HepG2 (cell line): ENCODE measurements at regions not wholly inside any gene's neighbourhood (a gene's known extent, or its start where the extent isn't known, plus 50 kb on each side); places are given as distances from the start of the nearest gene placed in this dataset.

Experiments
- ATAC-seq: fragments of 200-7000 bp; cut with Tn5 transposase; 3 replicates; pipeline ENCODE4 v1.9.1; 2020; ENCODE audit warnings: mild to moderate bottlenecking, moderate library complexity
- BruUV-seq: library from RNA; stranded (reverse); fragments of 400-500 nt; replicated peaks from 2 replicates; lab custom pipeline; 2021; lab: Mats Ljungman, UMichigan
- CTCF ChIA-PET: fragments of 300-600 bp; formaldehyde crosslinking; extraction: SDS; loops from one replicate; lab custom pipeline; 2021; ENCODE audit warnings: low total read pairs, inconsistent platforms, low intra/inter-chr PET ratio; lab: Yijun Ruan, JAX
- POLR2A ChIA-PET: fragments of 350-600 bp; sonication (Branson Sonifier 250); formaldehyde crosslinking; loops from one replicate; lab custom pipeline; 2020; ENCODE audit warnings: antibody characterized with exemption, inconsistent platforms; lab: Yijun Ruan, JAX
- DNase-seq: peaks from one replicate; pipeline ENCODE4 v3.0.0-alpha.2; 2015; ENCODE audit warnings: low spot score
- FAIRE-seq: peaks from 3 replicates; lab custom pipeline; 2011; peaks lifted over from hg19 to GRCh38; lab: Jason Lieb, UNC
- H2AFZ ChIP-seq: one replicate; pipeline ENCODE4 v1.6.1; 2011; ENCODE audit warnings: low read length, inconsistent platforms
- H3K27ac ChIP-seq: fragments of 300-600 bp; 3 replicates; pipeline ENCODE4 v1.8.0; 2011; ENCODE audit warnings: mixed run types, mild to moderate bottlenecking, mixed read lengths, low read length, inconsistent platforms; ENCODE audit not compliant: insufficient read depth; ENCODE audit errors: extremely low read length
- H3K27me3 ChIP-seq, 2 experiments: fragments of 200-600 bp in 1 of 2; 2 replicates in 1 of 2; 3 replicates in 1 of 2; pipeline versions ENCODE4 v1.6.0 to v1.8.0; 2011; ENCODE audit warnings: low read length in 2 of 2, mild to moderate bottlenecking in 2 of 2, moderate library complexity in 2 of 2, inconsistent platforms in 1 of 2; ENCODE audit not compliant: insufficient read depth in 2 of 2, control insufficient read depth in 1 of 2
- H3K36me3 ChIP-seq, 2 experiments: fragments of 200-600 bp in 1 of 2; replicated peaks in 1 of 2; 2 replicates in 1 of 2; 3 replicates in 1 of 2; pipeline versions ENCODE4 v1.5.1 to v1.8.0; 2011; ENCODE audit warnings: low read length in 2 of 2, inconsistent platforms in 1 of 2; ENCODE audit not compliant: insufficient read depth in 2 of 2, control insufficient read depth in 1 of 2
- H3K4me1 ChIP-seq: 2 replicates; pipeline ENCODE4 v1.5.1; 2012; ENCODE audit warnings: low read length, inconsistent platforms; ENCODE audit not compliant: insufficient read depth
- H3K4me2 ChIP-seq: 2 replicates; pipeline ENCODE4 v1.6.0; 2011; ENCODE audit warnings: low read depth, low read length, inconsistent platforms
- H3K4me3 ChIP-seq, 3 experiments: fragments of 200-600 bp in 1 of 3; sonication (generic), shearing (Covaris generic) in 1 of 3; replicated peaks in 1 of 3; 2 replicates each; pipeline ENCODE4 v1.5.1; 2011 to 2016; ENCODE audit warnings: low read length in 3 of 3, inconsistent platforms in 2 of 3, low read depth in 2 of 3, mild to moderate bottlenecking in 2 of 3, control low read depth in 1 of 3, mixed read lengths in 1 of 3; ENCODE audit not compliant: insufficient read depth in 1 of 3
- H3K79me2 ChIP-seq: one replicate; pipeline ENCODE4 v1.6.1; 2011; ENCODE audit warnings: low read length, inconsistent platforms; ENCODE audit not compliant: insufficient read depth
- H3K9ac ChIP-seq: 2 replicates; pipeline ENCODE4 v1.6.0; 2011; ENCODE audit warnings: mild to moderate bottlenecking, low read depth, low read length, inconsistent platforms; ENCODE audit not compliant: insufficient read depth
- H3K9me3 ChIP-seq: 2 replicates; pipeline ENCODE4 v1.5.1; 2012; ENCODE audit warnings: mild to moderate bottlenecking, low read length
- H4K20me1 ChIP-seq: 2 replicates; pipeline ENCODE4 v1.6.0; 2011; ENCODE audit warnings: inconsistent platforms, mild to moderate bottlenecking, low read length, moderate library complexity; ENCODE audit not compliant: insufficient read depth
- HOXA3 ChIP-seq: sonication (generic); formaldehyde crosslinking; IDR thresholded peaks from 2 replicates; pipeline ENCODE4 v1.5.0; 2020; ENCODE audit warnings: missing genetic modification reagents
- HOXA7 ChIP-seq: sonication (generic); formaldehyde crosslinking; IDR thresholded peaks from 2 replicates; pipeline ENCODE4 v1.8.1; 2022; ENCODE audit warnings: mild to moderate bottlenecking, missing genetic modification reagents, moderate library complexity
- KLF11 ChIP-seq: IDR thresholded peaks from 2 replicates; pipeline ENCODE4 v1.6.1; 2016; ENCODE audit warnings: missing compliant biosample characterization
- STAG1 ChIP-seq: sonication (generic); formaldehyde crosslinking; IDR thresholded peaks from 2 replicates; pipeline ENCODE4 v1.4.0; 2020; ENCODE audit warnings: missing genetic modification reagents
- ZBTB1 ChIP-seq: sonication (generic); formaldehyde crosslinking; IDR thresholded peaks from 2 replicates; pipeline ENCODE4 v1.4.0; 2020; ENCODE audit warnings: missing genetic modification reagents, borderline replicate concordance
- ZBTB38 ChIP-seq: sonication (generic); formaldehyde crosslinking; IDR thresholded peaks from 2 replicates; pipeline ENCODE4 v1.5.1; 2020; ENCODE audit warnings: mild to moderate bottlenecking, missing genetic modification reagents
- ZBTB4 ChIP-seq: sonication (generic); formaldehyde crosslinking; IDR thresholded peaks from 2 replicates; pipeline ENCODE4 v1.4.0; 2020; ENCODE audit warnings: missing genetic modification reagents, mild to moderate bottlenecking, borderline replicate concordance
- ZNF253 ChIP-seq: sonication (generic); formaldehyde crosslinking; IDR thresholded peaks from 2 replicates; pipeline ENCODE4 v1.8.0; 2022; ENCODE audit warnings: mild to moderate bottlenecking, missing genetic modification reagents, borderline replicate concordance
- ZNF468 ChIP-seq: sonication (generic); formaldehyde crosslinking; IDR thresholded peaks from 2 replicates; pipeline ENCODE4 v1.8.0; 2022; ENCODE audit warnings: mild to moderate bottlenecking, moderate library complexity, missing genetic modification reagents
- ZNF780A ChIP-seq: sonication (generic); formaldehyde crosslinking; IDR thresholded peaks from 2 replicates; pipeline ENCODE4 v1.8.0; 2022; ENCODE audit warnings: mild to moderate bottlenecking, missing genetic modification reagents, moderate library complexity
- WGBS: methylation state at CpG from one replicate; pipeline ENCODE4 v1.1.6; 2017; ENCODE audit warnings: low lambda C conversion rate; 5-methylcytosine and 5-hydroxymethylcytosine counted together
- in situ Hi-C: cut with HindIII; loops from 2 replicates; pipeline ENCODE4 v1.10.0; 2017; ENCODE audit warnings: low pct_unique_long_range_greater_than_20kb; ENCODE audit not compliant: extremely low pct_ligation_motif_present
- intact Hi-C: fragments of 100-400 bp; cut with micrococcal nuclease; formaldehyde crosslinking; loops from one replicate; pipeline ENCODE4 v1.10.0; 2022; ENCODE audit not compliant: unreplicated experiment
- TF ChIP-seq, protein P1 (sequence below): fragments of 450-650 bp; IDR thresholded peaks from 2 replicates; pipeline ENCODE4 v1.6.1; 2016
- TF ChIP-seq, protein P2 (sequence below): sonication (generic); formaldehyde crosslinking; IDR thresholded peaks from 2 replicates; pipeline ENCODE4 v1.5.0; 2020; ENCODE audit warnings: mild to moderate bottlenecking, missing genetic modification reagents, borderline replicate concordance
- TF ChIP-seq, protein P3 (sequence below): sonication (generic); formaldehyde crosslinking; IDR thresholded peaks from 2 replicates; pipeline ENCODE4 v1.8.0; 2022; ENCODE audit warnings: mild to moderate bottlenecking, missing genetic modification reagents, moderate library complexity

- no peak for DNase-seq
- H4K20me1 ChIP-seq = no peaks in the 10 kb centered on the region
- WGBS = 3% methylated on average over 4 of the region's 4 CpGs
- H3K9ac ChIP-seq = no peak overlapping the region
- intact Hi-C loops (no loop called here), in situ Hi-C loops (no loop called here)
- H3K9me3 ChIP-seq = no peaks in the 10 kb centered on the region
- TF ChIP-seq HOXA3 (CRISPR knock-in tag) (no peak), STAG1 (no peak), ZBTB1 (no peak), KLF11 (no peak), ZBTB38 (no peak), ZNF468 (CRISPR knock-in tag) (no peak), ZBTB4 (CRISPR knock-in tag) (no peak), ZNF780A (CRISPR knock-in tag) (no peak), ZNF253 (CRISPR knock-in tag) (no peak), HOXA7 (no peak)
- TF ChIP-seq, protein P1, sequence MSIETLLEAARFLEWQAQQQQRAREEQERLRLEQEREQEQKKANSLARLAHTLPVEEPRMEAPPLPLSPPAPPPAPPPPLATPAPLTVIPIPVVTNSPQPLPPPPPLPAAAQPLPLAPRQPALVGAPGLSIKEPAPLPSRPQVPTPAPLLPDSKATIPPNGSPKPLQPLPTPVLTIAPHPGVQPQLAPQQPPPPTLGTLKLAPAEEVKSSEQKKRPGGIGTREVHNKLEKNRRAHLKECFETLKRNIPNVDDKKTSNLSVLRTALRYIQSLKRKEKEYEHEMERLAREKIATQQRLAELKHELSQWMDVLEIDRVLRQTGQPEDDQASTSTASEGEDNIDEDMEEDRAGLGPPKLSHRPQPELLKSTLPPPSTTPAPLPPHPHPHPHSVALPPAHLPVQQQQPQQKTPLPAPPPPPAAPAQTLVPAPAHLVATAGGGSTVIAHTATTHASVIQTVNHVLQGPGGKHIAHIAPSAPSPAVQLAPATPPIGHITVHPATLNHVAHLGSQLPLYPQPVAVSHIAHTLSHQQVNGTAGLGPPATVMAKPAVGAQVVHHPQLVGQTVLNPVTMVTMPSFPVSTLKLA = no peak
- TF ChIP-seq, protein P2, sequence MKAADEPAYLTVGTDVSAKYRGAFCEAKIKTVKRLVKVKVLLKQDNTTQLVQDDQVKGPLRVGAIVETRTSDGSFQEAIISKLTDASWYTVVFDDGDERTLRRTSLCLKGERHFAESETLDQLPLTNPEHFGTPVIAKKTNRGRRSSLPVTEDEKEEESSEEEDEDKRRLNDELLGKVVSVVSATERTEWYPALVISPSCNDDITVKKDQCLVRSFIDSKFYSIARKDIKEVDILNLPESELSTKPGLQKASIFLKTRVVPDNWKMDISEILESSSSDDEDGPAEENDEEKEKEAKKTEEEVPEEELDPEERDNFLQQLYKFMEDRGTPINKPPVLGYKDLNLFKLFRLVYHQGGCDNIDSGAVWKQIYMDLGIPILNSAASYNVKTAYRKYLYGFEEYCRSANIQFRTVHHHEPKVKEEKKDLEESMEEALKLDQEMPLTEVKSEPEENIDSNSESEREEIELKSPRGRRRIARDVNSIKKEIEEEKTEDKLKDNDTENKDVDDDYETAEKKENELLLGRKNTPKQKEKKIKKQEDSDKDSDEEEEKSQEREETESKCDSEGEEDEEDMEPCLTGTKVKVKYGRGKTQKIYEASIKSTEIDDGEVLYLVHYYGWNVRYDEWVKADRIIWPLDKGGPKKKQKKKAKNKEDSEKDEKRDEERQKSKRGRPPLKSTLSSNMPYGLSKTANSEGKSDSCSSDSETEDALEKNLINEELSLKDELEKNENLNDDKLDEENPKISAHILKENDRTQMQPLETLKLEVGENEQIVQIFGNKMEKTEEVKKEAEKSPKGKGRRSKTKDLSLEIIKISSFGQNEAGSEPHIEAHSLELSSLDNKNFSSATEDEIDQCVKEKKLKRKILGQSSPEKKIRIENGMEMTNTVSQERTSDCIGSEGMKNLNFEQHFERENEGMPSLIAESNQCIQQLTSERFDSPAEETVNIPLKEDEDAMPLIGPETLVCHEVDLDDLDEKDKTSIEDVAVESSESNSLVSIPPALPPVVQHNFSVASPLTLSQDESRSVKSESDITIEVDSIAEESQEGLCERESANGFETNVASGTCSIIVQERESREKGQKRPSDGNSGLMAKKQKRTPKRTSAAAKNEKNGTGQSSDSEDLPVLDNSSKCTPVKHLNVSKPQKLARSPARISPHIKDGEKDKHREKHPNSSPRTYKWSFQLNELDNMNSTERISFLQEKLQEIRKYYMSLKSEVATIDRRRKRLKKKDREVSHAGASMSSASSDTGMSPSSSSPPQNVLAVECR (CRISPR knock-in tag) = no peak
- TF ChIP-seq, protein P3, sequence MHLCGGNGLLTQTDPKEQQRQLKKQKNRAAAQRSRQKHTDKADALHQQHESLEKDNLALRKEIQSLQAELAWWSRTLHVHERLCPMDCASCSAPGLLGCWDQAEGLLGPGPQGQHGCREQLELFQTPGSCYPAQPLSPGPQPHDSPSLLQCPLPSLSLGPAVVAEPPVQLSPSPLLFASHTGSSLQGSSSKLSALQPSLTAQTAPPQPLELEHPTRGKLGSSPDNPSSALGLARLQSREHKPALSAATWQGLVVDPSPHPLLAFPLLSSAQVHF (CRISPR knock-in tag) = no peak
- FAIRE-seq = no peak
- H3K36me3 ChIP-seq = no peaks in the 10 kb centered on the region
- CTCF ChIA-PET = no interaction called here
- BruUV-seq = no TSS peak
- H3K27ac ChIP-seq = no peak overlapping the region
- ATAC-seq = no peak
- no peaks in the 10 kb centered on the region for H3K27me3 ChIP-seq
- H3K79me2 ChIP-seq = no peaks in the 10 kb centered on the region
- no peak overlapping the region for H3K4me2 ChIP-seq
- no peak overlapping the region for H3K4me3 ChIP-seq
- no peak overlapping the region for H2AFZ ChIP-seq
- H3K4me1 ChIP-seq = no peaks in the 10 kb centered on the region
- POLR2A ChIA-PET = no interaction called here
These were observed 359.5 kb downstream of the DTWD2 start for GRCh38 chr5:118628660-118629354.
